Endothelial cell of umbilical vein (primary cell): ENCODE measurements at regions not wholly inside any gene's neighbourhood (a gene's known extent, or its start where the extent isn't known, plus 50 kb on each side); places are given as distances from the start of the nearest gene placed in this dataset.

ENCODE experiments used
- BruUV-seq: library from RNA; stranded (reverse); fragments of 400-500 nt; replicated peaks from 2 replicates; lab custom pipeline; 2021; lab: Mats Ljungman, UMichigan
- CTCF ChIA-PET: fragments of 300-600, 350-600 bp; sonication (Branson Sonifier 250); formaldehyde crosslinking; loops from one replicate; lab custom pipeline; 2021; ENCODE audit warnings: antibody characterized with exemption, inconsistent platforms; lab: Charles Lee
- POLR2A ChIA-PET: fragments of 300-600, 350-600 bp; sonication (Branson Sonifier 250); formaldehyde crosslinking; loops from one replicate; lab custom pipeline; 2021; ENCODE audit warnings: antibody characterized with exemption, inconsistent platforms; lab: Charles Lee
- DNase-seq: peaks from one replicate; pipeline ENCODE4 v3.0.0-alpha.2; 2011; ENCODE audit warnings: low read depth, low spot score
- FAIRE-seq: peaks from 2 replicates; lab custom pipeline; 2011; peaks lifted over from hg19 to GRCh38; lab: Jason Lieb, UNC
- H2AFZ ChIP-seq: 2 replicates; pipeline ENCODE4 v1.6.0; 2012; ENCODE audit warnings: low read depth, low read length, control low read depth, inconsistent platforms
- H3K27ac ChIP-seq: 2 replicates; pipeline ENCODE4 v1.5.1; 2011; ENCODE audit warnings: low read depth, mild to moderate bottlenecking, control low read depth, low read length, moderate library complexity; ENCODE audit not compliant: insufficient read depth
- H3K27me3 ChIP-seq, 2 experiments: 2 replicates each; pipeline versions ENCODE4 v1.6.0 to v1.6.1; 2011; ENCODE audit warnings: low read length in 2 of 2, mixed read lengths in 1 of 2; ENCODE audit not compliant: control insufficient read depth in 2 of 2, insufficient read depth in 2 of 2
- H3K36me3 ChIP-seq, 2 experiments: 2 replicates in 1 of 2; 3 replicates in 1 of 2; pipeline ENCODE4 v1.5.1; 2011; ENCODE audit warnings: low read length in 2 of 2, mild to moderate bottlenecking in 1 of 2, moderate library complexity in 1 of 2; ENCODE audit not compliant: control insufficient read depth in 2 of 2, insufficient read depth in 2 of 2; ENCODE audit errors: extremely low read depth in 1 of 2
- H3K4me1 ChIP-seq: 3 replicates; pipeline ENCODE4 v1.5.1; 2011; ENCODE audit warnings: mild to moderate bottlenecking, low read length; ENCODE audit not compliant: control insufficient read depth, insufficient read depth; ENCODE audit errors: extremely low read depth
- H3K4me2 ChIP-seq: 2 replicates; pipeline ENCODE4 v1.6.1; 2011; ENCODE audit warnings: low read length, control low read depth, mixed read lengths; ENCODE audit not compliant: insufficient read depth
- H3K4me3 ChIP-seq, 3 experiments: fragments of 200-600 bp in 1 of 3; sonication (generic), shearing (Covaris generic) in 1 of 3; replicated peaks in 1 of 3; 2 replicates each; pipeline ENCODE4 v1.5.1; 2011 to 2016; ENCODE audit warnings: control low read depth in 3 of 3, low read length in 3 of 3, mild to moderate bottlenecking in 2 of 3, inconsistent platforms in 1 of 3, low read depth in 1 of 3, moderate library complexity in 1 of 3; ENCODE audit not compliant: insufficient read depth in 1 of 3
- H3K79me2 ChIP-seq: 2 replicates; pipeline ENCODE4 v1.6.0; 2012; ENCODE audit warnings: low read length, inconsistent platforms; ENCODE audit not compliant: control insufficient read depth, insufficient read depth
- H3K9ac ChIP-seq: replicated peaks from 2 replicates; pipeline ENCODE3; 2011; ENCODE audit warnings: low read length, control low read depth; ENCODE audit not compliant: insufficient read depth; ENCODE audit errors: extremely low read depth
- H3K9me1 ChIP-seq: replicated peaks from 3 replicates; pipeline ENCODE4 v1.6.0; 2011; ENCODE audit warnings: mild to moderate bottlenecking, low read length; ENCODE audit not compliant: control insufficient read depth, insufficient read depth; ENCODE audit errors: extremely low read depth
- H3K9me3 ChIP-seq: replicated peaks from 2 replicates; pipeline ENCODE4 v1.5.1; 2012; ENCODE audit warnings: low read length, inconsistent platforms; ENCODE audit not compliant: control insufficient read depth, insufficient read depth
- H4K20me1 ChIP-seq: replicated peaks from 2 replicates; pipeline ENCODE3; 2011; ENCODE audit warnings: mild to moderate bottlenecking, low read length; ENCODE audit not compliant: control insufficient read depth, insufficient read depth; ENCODE audit errors: extremely low read depth
- CTCF ChIP-seq, 2 donors: IDR thresholded peaks; 1 replicate in 1 of 2; 2 replicates in 1 of 2; pipeline ENCODE4 v1.5.1; 2011; ENCODE audit warnings: low read length in 2 of 2, mild to moderate bottlenecking in 2 of 2, moderate library complexity in 2 of 2, control low read depth in 1 of 2, inconsistent platforms in 1 of 2, low read depth in 1 of 2; ENCODE audit not compliant: insufficient read depth in 1 of 2; ENCODE audit errors: extremely low read depth in 1 of 2
- EZH2 ChIP-seq: IDR thresholded peaks from 2 replicates; pipeline ENCODE4 v1.6.1; 2012; ENCODE audit warnings: borderline replicate concordance, low read depth, mild to moderate bottlenecking, moderate library complexity, low read length, inconsistent platforms; ENCODE audit not compliant: severe bottlenecking
- FOS ChIP-seq: IDR thresholded peaks from 2 replicates; pipeline ENCODE4 v1.6.1; 2011; ENCODE audit warnings: mild to moderate bottlenecking, low read length, moderate library complexity, borderline replicate concordance; ENCODE audit not compliant: insufficient read depth
- GATA2 ChIP-seq: IDR thresholded peaks from 2 replicates; pipeline ENCODE4 v1.7.0; 2011; ENCODE audit warnings: low read depth, mild to moderate bottlenecking, moderate library complexity, mixed read lengths, low read length; ENCODE audit not compliant: insufficient read length, insufficient read depth
- JUN ChIP-seq: IDR thresholded peaks from 2 replicates; pipeline ENCODE4 v1.6.1; 2011; ENCODE audit warnings: borderline replicate concordance, low read depth; ENCODE audit not compliant: insufficient read length, insufficient read depth
- MAX ChIP-seq: IDR thresholded peaks from 2 replicates; pipeline ENCODE4 v1.6.1; 2011; ENCODE audit not compliant: insufficient read depth, insufficient read length
- MYC ChIP-seq: IDR thresholded peaks from one replicate; pipeline ENCODE4 v1.6.1; 2011; ENCODE audit warnings: mild to moderate bottlenecking, low read depth, low read length
- POLR2A ChIP-seq: IDR thresholded peaks from 2 replicates; pipeline ENCODE4 v1.6.1; 2012; ENCODE audit warnings: low read depth, mild to moderate bottlenecking, control low read depth, low read length
- POLR2AphosphoS5 ChIP-seq: IDR thresholded peaks from 2 replicates; pipeline ENCODE4 v1.6.1; 2012; ENCODE audit warnings: low read depth, mild to moderate bottlenecking, control low read depth, low read length, moderate library complexity; ENCODE audit not compliant: insufficient read depth
- dilution Hi-C: fragments of 300-500 bp; cut with MboI; formaldehyde crosslinking; loops from one replicate; pipeline ENCODE4 v1.15.0; 2019; ENCODE audit warnings: low sequenced_read_pairs; ENCODE audit not compliant: extremely low pct_ligation_motif_present
- intact Hi-C: fragments of 100-400 bp; cut with micrococcal nuclease; formaldehyde crosslinking; loops from one replicate; pipeline ENCODE4 v1.10.0; 2022

DNA sequence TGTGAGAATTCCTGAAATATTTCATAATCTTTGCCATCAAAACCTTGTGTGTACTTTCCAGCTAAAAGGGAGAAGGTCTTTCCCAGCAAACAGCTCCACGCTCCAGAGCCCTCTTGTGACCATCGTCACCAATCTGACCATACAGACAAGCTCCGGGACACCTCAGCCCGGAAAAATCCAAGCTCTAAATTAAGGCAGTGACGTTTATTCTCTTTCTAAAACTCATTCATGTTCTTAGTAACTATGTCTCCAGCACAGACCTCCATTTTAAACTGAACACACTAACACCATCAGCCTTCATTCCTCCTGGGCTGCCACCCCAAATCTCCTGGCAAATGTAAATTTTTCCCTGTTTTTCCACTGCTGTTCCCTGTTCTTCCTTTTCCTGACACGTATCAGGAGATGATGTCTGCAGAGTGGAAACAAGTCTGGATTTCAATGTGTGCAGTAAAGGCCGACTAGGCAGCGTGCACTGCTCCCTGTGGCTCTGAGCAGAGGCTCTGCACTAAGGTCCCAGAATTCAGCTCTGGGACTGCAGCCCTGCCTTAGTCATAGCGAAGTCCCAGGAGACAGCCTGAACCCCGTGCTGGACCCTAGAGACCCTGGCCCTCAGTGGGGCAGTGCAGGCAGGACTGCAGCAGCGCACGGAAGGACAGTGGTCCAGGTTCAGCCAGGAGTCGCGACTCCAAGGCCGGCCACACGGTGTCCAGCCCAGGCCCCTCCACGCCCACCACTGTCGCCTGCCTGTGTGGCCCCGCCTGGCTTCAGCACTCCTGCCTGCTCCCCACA lies 452.5 kb upstream of the SALL3 start:
- TF ChIP-seq JUN, result no peak
- no peak for TF ChIP-seq GATA2
- TF ChIP-seq FOS, result no peak
- no peak for TF ChIP-seq MAX
- TF ChIP-seq POLR2A, result no peak
- TF ChIP-seq CTCF (IDR thresholded peaks at IDR 0.05; ENCODE audit: extremely low read depth in 1 of 2, insufficient read depth in 1 of 2, low read depth in 1 of 2, low read length in 2 of 2), result no peak
- TF ChIP-seq MYC, result no peak
- no peak for TF ChIP-seq POLR2AphosphoS5
- TF ChIP-seq EZH2, result no peak
- Histone ChIP-seq H4K20me1 (no peaks in the 10 kb centered on the region), H3K9ac (no peak overlapping the region), H3K9me3 (peaks cover 18% of the 10 kb centered on the region), H3K4me2 (no peak overlapping the region), H2AFZ (no peak overlapping the region), H3K27ac (no peak overlapping the region), H3K4me3 (no peak overlapping the region), H3K79me2 (no peaks in the 10 kb centered on the region), H3K27me3 (no peaks in the 10 kb centered on the region), H3K9me1 (no peaks in the 10 kb centered on the region), H3K36me3 (no peaks in the 10 kb centered on the region), H3K4me1 (no peaks in the 10 kb centered on the region)
- ChIA-PET CTCF (no interaction called here), POLR2A (no interaction called here)
- intact Hi-C loops, result no loop called here
- DNase-seq (no peak), FAIRE-seq (no peak)
- BruUV-seq, result no TSS peak
- dilution Hi-C loops, result no loop called here
